HepG2 (cell line): ENCODE measurements at regions not wholly inside any gene's neighbourhood (a gene's known extent, or its start where the extent isn't known, plus 50 kb on each side); places are given as distances from the start of the nearest gene placed in this dataset.
"Not testable (repeated sequence)": the region's sequence is repeated elsewhere in the genome, so short reads cannot be mapped to it uniquely, and the experiment has no call there.

Experiments
- ATAC-seq: fragments of 200-7000 bp; cut with Tn5 transposase; 3 replicates; pipeline ENCODE4 v1.9.1; 2020; ENCODE audit warnings: mild to moderate bottlenecking, moderate library complexity
- BruUV-seq: library from RNA; stranded (reverse); fragments of 400-500 nt; replicated peaks from 2 replicates; lab custom pipeline; 2021; lab: Mats Ljungman, UMichigan
- CTCF ChIA-PET: fragments of 300-600 bp; formaldehyde crosslinking; extraction: SDS; loops from one replicate; lab custom pipeline; 2021; ENCODE audit warnings: low total read pairs, inconsistent platforms, low intra/inter-chr PET ratio; lab: Yijun Ruan, JAX
- POLR2A ChIA-PET: fragments of 350-600 bp; sonication (Branson Sonifier 250); formaldehyde crosslinking; loops from one replicate; lab custom pipeline; 2020; ENCODE audit warnings: antibody characterized with exemption, inconsistent platforms; lab: Yijun Ruan, JAX
- DNase-seq: peaks from one replicate; pipeline ENCODE4 v3.0.0-alpha.2; 2015; ENCODE audit warnings: low spot score
- FAIRE-seq: peaks from 3 replicates; lab custom pipeline; 2011; peaks lifted over from hg19 to GRCh38; lab: Jason Lieb, UNC
- H2AFZ ChIP-seq: one replicate; pipeline ENCODE4 v1.6.1; 2011; ENCODE audit warnings: low read length, inconsistent platforms
- H3K27ac ChIP-seq: fragments of 300-600 bp; 3 replicates; pipeline ENCODE4 v1.8.0; 2011; ENCODE audit warnings: mixed run types, mild to moderate bottlenecking, mixed read lengths, low read length, inconsistent platforms; ENCODE audit not compliant: insufficient read depth; ENCODE audit errors: extremely low read length
- H3K27me3 ChIP-seq, 2 experiments: fragments of 200-600 bp in 1 of 2; 2 replicates in 1 of 2; 3 replicates in 1 of 2; pipeline versions ENCODE4 v1.6.0 to v1.8.0; 2011; ENCODE audit warnings: low read length in 2 of 2, mild to moderate bottlenecking in 2 of 2, moderate library complexity in 2 of 2, inconsistent platforms in 1 of 2; ENCODE audit not compliant: insufficient read depth in 2 of 2, control insufficient read depth in 1 of 2
- H3K36me3 ChIP-seq, 2 experiments: fragments of 200-600 bp in 1 of 2; replicated peaks in 1 of 2; 2 replicates in 1 of 2; 3 replicates in 1 of 2; pipeline versions ENCODE4 v1.5.1 to v1.8.0; 2011; ENCODE audit warnings: low read length in 2 of 2, inconsistent platforms in 1 of 2; ENCODE audit not compliant: insufficient read depth in 2 of 2, control insufficient read depth in 1 of 2
- H3K4me1 ChIP-seq: 2 replicates; pipeline ENCODE4 v1.5.1; 2012; ENCODE audit warnings: low read length, inconsistent platforms; ENCODE audit not compliant: insufficient read depth
- H3K4me2 ChIP-seq: 2 replicates; pipeline ENCODE4 v1.6.0; 2011; ENCODE audit warnings: low read depth, low read length, inconsistent platforms
- H3K4me3 ChIP-seq, 3 experiments: fragments of 200-600 bp in 1 of 3; sonication (generic), shearing (Covaris generic) in 1 of 3; replicated peaks in 1 of 3; 2 replicates each; pipeline ENCODE4 v1.5.1; 2011 to 2016; ENCODE audit warnings: low read length in 3 of 3, inconsistent platforms in 2 of 3, low read depth in 2 of 3, mild to moderate bottlenecking in 2 of 3, control low read depth in 1 of 3, mixed read lengths in 1 of 3; ENCODE audit not compliant: insufficient read depth in 1 of 3
- H3K79me2 ChIP-seq: one replicate; pipeline ENCODE4 v1.6.1; 2011; ENCODE audit warnings: low read length, inconsistent platforms; ENCODE audit not compliant: insufficient read depth
- H3K9ac ChIP-seq: 2 replicates; pipeline ENCODE4 v1.6.0; 2011; ENCODE audit warnings: mild to moderate bottlenecking, low read depth, low read length, inconsistent platforms; ENCODE audit not compliant: insufficient read depth
- H3K9me3 ChIP-seq: 2 replicates; pipeline ENCODE4 v1.5.1; 2012; ENCODE audit warnings: mild to moderate bottlenecking, low read length
- H4K20me1 ChIP-seq: 2 replicates; pipeline ENCODE4 v1.6.0; 2011; ENCODE audit warnings: inconsistent platforms, mild to moderate bottlenecking, low read length, moderate library complexity; ENCODE audit not compliant: insufficient read depth
- GATAD1 ChIP-seq: IDR thresholded peaks from 2 replicates; pipeline ENCODE4 v1.6.1; 2016; ENCODE audit warnings: missing genetic modification reagents, missing compliant biosample characterization
- MAFF ChIP-seq: IDR thresholded peaks from 2 replicates; pipeline ENCODE4 v1.6.1; 2011; ENCODE audit warnings: low read depth, low read length, improper control_type of control experiment
- MAFK ChIP-seq, 2 experiments: IDR thresholded peaks in 1 of 2; conservative IDR thresholded peaks in 1 of 2; 2 replicates each; pipeline ENCODE4 v1.6.1; 2011; ENCODE audit warnings: improper control_type of control experiment in 2 of 2, low read length in 2 of 2
- MEIS1 ChIP-seq: sonication (generic); formaldehyde crosslinking; IDR thresholded peaks from 2 replicates; pipeline ENCODE4 v1.9.0; 2021; ENCODE audit warnings: mild to moderate bottlenecking, missing genetic modification reagents, moderate library complexity, borderline replicate concordance
- RBFOX2 ChIP-seq: fragments of 200-400 bp; formaldehyde crosslinking; IDR thresholded peaks from 2 replicates; pipeline ENCODE4 v1.6.1; 2017; ENCODE audit warnings: low read depth, mild to moderate bottlenecking, low read length
- SUZ12 ChIP-seq: fragments of 150-350 bp; IDR thresholded peaks from 2 replicates; pipeline ENCODE4 v1.6.1; 2014; ENCODE audit warnings: low read depth, low read length
- ZNF251 ChIP-seq: sonication (generic); formaldehyde crosslinking; IDR thresholded peaks from 2 replicates; pipeline ENCODE4 v1.9.0; 2021; ENCODE audit warnings: mild to moderate bottlenecking, missing genetic modification reagents
- ZNF512 ChIP-seq: sonication (generic); formaldehyde crosslinking; IDR thresholded peaks from 2 replicates; pipeline ENCODE4 v1.4.0; 2020; ENCODE audit warnings: mild to moderate bottlenecking, missing genetic modification reagents
- ZSCAN12 ChIP-seq: sonication (generic); formaldehyde crosslinking; IDR thresholded peaks from 2 replicates; pipeline ENCODE4 v1.9.0; 2021; ENCODE audit warnings: mild to moderate bottlenecking, missing genetic modification reagents
- WGBS: methylation state at CpG from one replicate; pipeline ENCODE4 v1.1.6; 2017; ENCODE audit warnings: low lambda C conversion rate; 5-methylcytosine and 5-hydroxymethylcytosine counted together
- in situ Hi-C: cut with HindIII; loops from 2 replicates; pipeline ENCODE4 v1.10.0; 2017; ENCODE audit warnings: low pct_unique_long_range_greater_than_20kb; ENCODE audit not compliant: extremely low pct_ligation_motif_present
- intact Hi-C: fragments of 100-400 bp; cut with micrococcal nuclease; formaldehyde crosslinking; loops from one replicate; pipeline ENCODE4 v1.10.0; 2022; ENCODE audit not compliant: unreplicated experiment

DNA sequence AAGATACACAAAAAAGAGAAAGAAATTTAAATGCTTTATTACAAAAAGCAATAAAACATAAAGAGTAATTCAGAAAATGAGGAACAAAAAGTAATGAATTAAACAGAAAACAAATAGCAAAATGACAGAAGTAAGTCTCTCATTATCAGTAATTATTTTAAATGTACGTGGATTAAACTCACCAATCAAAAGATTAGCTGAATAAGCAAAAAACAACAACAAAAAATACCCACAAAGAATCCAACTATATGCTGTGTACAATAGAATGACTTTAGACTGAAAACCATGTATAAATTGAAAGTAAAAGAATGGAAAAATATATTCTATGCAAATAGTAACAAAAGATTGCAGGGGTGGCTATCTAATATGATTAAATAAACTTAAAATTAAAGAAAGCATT is 1006.8 kb downstream of the SLC16A7 start:
- Histone ChIP-seq H3K79me2 (no peaks in the 10 kb centered on the region), H3K4me2 (no peak overlapping the region), H3K36me3 (no peaks in the 10 kb centered on the region), H3K27ac (no peak overlapping the region), H3K9me3 (peaks cover 49% of the 10 kb centered on the region), H3K27me3 (no peaks in the 10 kb centered on the region), H3K4me3 (no peak overlapping the region), H3K9ac (no peak overlapping the region), H3K4me1 (no peaks in the 10 kb centered on the region), H4K20me1 (no peaks in the 10 kb centered on the region), H2AFZ (no peak overlapping the region)
- in situ Hi-C loops, result no loop called here
- BruUV-seq, result no TSS peak
- ChIA-PET CTCF (no interaction called here), POLR2A (no interaction called here)
- 0% methylated on average over 1 of the region's 1 CpG for WGBS
- no peak for DNase-seq
- TF ChIP-seq MAFF (peak; percentile 85), RBFOX2 (no peak), ZSCAN12 (no peak), ZNF512 (no peak), MAFK (conservative IDR thresholded peaks at IDR 0.05 in 1 of 2, IDR thresholded peaks at IDR 0.05 in 1 of 2; ENCODE audit: low read length in 2 of 2) (peak; percentile 80 to 91), SUZ12 (no peak), ZNF251 (no peak), MEIS1 (no peak), GATAD1 (no peak)
- no peak for FAIRE-seq
- intact Hi-C loops, result no loop called here
- no peak for ATAC-seq

DNA sequence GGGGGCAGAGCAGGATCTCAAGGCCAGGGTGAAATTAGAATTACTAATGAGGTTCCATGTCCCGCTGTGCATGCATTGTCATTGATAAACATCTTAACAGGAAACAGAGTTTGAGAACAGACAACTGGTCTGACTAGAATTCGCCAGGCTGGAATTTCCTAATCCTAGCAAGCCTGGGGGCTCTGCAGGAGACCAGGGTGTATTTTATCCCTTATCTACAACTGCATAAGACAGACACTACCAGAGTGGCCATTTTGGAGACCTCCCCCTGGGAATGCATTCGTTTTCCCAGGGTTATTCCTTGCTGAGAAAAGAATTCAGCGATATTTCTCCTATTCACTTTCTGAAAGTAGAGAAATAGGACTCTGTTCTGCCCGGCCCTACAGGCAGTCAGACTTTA is 1007.6 kb downstream of the SLC16A7 start:
- in situ Hi-C loops, POLR2A ChIA-PET: not testable (repeated sequence)

More for the DNA sequence above, 1007.6 kb downstream of the SLC16A7 start:
- H3K79me2 ChIP-seq, CTCF ChIA-PET, H3K4me3 ChIP-seq, H2AFZ ChIP-seq, ATAC-seq, BruUV-seq, H3K4me2 ChIP-seq, H3K36me3 ChIP-seq, H3K27ac ChIP-seq, H3K4me1 ChIP-seq, H3K9ac ChIP-seq, DNase-seq, intact Hi-C loops, H3K27me3 ChIP-seq, FAIRE-seq, H4K20me1 ChIP-seq: not testable (repeated sequence)
- H3K9me3 ChIP-seq, result peaks cover 55% of the 10 kb centered on the region
- WGBS, result 0% methylated on average over 5 of the region's 5 CpGs
